ENCODE measurements at regions not wholly inside any gene's neighbourhood (a gene's known extent, or its start where the extent isn't known, plus 50 kb on each side); places are given as distances from the start of the nearest gene placed in this dataset.

- TF ChIP-seq, protein P1, sequence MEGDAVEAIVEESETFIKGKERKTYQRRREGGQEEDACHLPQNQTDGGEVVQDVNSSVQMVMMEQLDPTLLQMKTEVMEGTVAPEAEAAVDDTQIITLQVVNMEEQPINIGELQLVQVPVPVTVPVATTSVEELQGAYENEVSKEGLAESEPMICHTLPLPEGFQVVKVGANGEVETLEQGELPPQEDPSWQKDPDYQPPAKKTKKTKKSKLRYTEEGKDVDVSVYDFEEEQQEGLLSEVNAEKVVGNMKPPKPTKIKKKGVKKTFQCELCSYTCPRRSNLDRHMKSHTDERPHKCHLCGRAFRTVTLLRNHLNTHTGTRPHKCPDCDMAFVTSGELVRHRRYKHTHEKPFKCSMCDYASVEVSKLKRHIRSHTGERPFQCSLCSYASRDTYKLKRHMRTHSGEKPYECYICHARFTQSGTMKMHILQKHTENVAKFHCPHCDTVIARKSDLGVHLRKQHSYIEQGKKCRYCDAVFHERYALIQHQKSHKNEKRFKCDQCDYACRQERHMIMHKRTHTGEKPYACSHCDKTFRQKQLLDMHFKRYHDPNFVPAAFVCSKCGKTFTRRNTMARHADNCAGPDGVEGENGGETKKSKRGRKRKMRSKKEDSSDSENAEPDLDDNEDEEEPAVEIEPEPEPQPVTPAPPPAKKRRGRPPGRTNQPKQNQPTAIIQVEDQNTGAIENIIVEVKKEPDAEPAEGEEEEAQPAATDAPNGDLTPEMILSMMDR (IDR thresholded peaks at IDR 0.05): no peak
- no peak for TF ChIP-seq POLR2A (IDR thresholded peaks at IDR 0.05)
Observed at GRCh38 chr12:127245009-127245408, 1022.0 kb upstream of the TMEM132C start.
